Uterus (tissue), 3 donors: ENCODE measurements at regions not wholly inside any gene's neighbourhood (a gene's known extent, or its start where the extent isn't known, plus 50 kb on each side); places are given as distances from the start of the nearest gene placed in this dataset.

ENCODE experiments used
- DNase-seq, 2 donors: peaks; one replicate each; pipeline ENCODE4 v3.0.0-alpha.2; 2019 to 2020
- H3K27ac ChIP-seq, 2 donors: fragments of 200-600 bp; sonication (generic); 1 replicate in 1 of 2; 2 replicates in 1 of 2; pipeline ENCODE4 v1.5.1; 2016 to 2018
- H3K27me3 ChIP-seq, 2 donors: fragments of 200-600 bp; sonication (generic); one replicate each; pipeline ENCODE4 v1.5.1; 2018 to 2019; ENCODE audit warnings: control low read depth in 1 of 2
- H3K36me3 ChIP-seq, 2 donors: fragments of 200-600 bp; sonication (generic); one replicate each; pipeline ENCODE4 v1.5.1; 2019; ENCODE audit warnings: control low read depth in 1 of 2
- H3K4me1 ChIP-seq, 2 donors: fragments of 200-600 bp; sonication (generic); one replicate each; pipeline ENCODE4 v1.5.1; 2018 to 2019; ENCODE audit warnings: control low read depth in 1 of 2
- H3K4me3 ChIP-seq, 2 donors: fragments of 200-600 bp; sonication (generic); 1 replicate in 1 of 2; 2 replicates in 1 of 2; pipeline ENCODE4 v1.5.1; 2018 to 2019; ENCODE audit warnings: mild to moderate bottlenecking in 1 of 2
- H3K9me3 ChIP-seq, 2 donors: fragments of 200-600 bp; sonication (generic); one replicate each; pipeline ENCODE4 v1.5.1; 2019; ENCODE audit warnings: control low read depth in 1 of 2
- POLR2A ChIP-seq, 2 donors: fragments of 450-650 bp; IDR thresholded peaks; one replicate each; pipeline ENCODE4 v1.6.1; 2016; ENCODE audit warnings: antibody characterized with exemption in 2 of 2, mild to moderate bottlenecking in 1 of 2, moderate library complexity in 1 of 2
- intact Hi-C: fragments of 100-400 bp; cut with DNase I; formaldehyde crosslinking; loops from one replicate; pipeline ENCODE4 v1.15.1; 2023; ENCODE audit warnings: low total_unique reads
- TF ChIP-seq, protein P1 (sequence below), 4 experiments: fragments of 200-600 bp in 2 of 4; fragments of 450-650 bp in 2 of 4; sonication (generic) in 2 of 4; IDR thresholded peaks; one replicate each; pipeline ENCODE4 v1.5.1; 2016 to 2019; ENCODE audit warnings: antibody characterized with exemption in 4 of 4, mild to moderate bottlenecking in 2 of 4, moderate library complexity in 1 of 4
- donor health status: DM: yes; HTN: yes; CAD: no.

DNA sequence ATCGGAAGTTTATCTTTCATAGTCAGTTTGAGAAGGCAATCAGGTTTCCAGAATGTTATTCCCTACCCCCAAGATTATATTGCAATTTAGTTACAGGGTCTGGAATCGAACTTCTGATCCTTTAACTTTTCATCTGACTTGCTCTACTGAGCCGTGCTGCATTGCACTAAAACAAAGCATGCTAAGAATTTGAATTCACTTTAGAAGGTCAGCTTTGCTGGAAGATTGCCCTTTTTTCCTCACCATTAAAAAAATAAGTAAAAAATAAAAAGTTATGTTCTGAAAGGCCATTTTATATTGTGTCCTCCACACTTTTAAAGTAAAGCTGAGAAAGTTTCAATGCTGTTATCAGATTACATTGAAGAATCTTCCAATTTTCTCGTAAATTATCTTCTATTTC, 388.8 kb upstream of the PHF14 start:
- Histone ChIP-seq H3K4me1 (no peaks in the 10 kb centered on the region), H3K27me3 (no peaks in the 10 kb centered on the region), H3K36me3 (no peaks in the 10 kb centered on the region), H3K4me3 (no peak overlapping the region), H3K9me3 (no peaks in the 10 kb centered on the region), H3K27ac (no peak overlapping the region)
- intact Hi-C loops, result no loop called here
- DNase-seq, result no peak
- TF ChIP-seq, protein P1, sequence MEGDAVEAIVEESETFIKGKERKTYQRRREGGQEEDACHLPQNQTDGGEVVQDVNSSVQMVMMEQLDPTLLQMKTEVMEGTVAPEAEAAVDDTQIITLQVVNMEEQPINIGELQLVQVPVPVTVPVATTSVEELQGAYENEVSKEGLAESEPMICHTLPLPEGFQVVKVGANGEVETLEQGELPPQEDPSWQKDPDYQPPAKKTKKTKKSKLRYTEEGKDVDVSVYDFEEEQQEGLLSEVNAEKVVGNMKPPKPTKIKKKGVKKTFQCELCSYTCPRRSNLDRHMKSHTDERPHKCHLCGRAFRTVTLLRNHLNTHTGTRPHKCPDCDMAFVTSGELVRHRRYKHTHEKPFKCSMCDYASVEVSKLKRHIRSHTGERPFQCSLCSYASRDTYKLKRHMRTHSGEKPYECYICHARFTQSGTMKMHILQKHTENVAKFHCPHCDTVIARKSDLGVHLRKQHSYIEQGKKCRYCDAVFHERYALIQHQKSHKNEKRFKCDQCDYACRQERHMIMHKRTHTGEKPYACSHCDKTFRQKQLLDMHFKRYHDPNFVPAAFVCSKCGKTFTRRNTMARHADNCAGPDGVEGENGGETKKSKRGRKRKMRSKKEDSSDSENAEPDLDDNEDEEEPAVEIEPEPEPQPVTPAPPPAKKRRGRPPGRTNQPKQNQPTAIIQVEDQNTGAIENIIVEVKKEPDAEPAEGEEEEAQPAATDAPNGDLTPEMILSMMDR (IDR thresholded peaks at IDR 0.05), result no peak
- TF ChIP-seq POLR2A (IDR thresholded peaks at IDR 0.05), result no peak

DNA sequence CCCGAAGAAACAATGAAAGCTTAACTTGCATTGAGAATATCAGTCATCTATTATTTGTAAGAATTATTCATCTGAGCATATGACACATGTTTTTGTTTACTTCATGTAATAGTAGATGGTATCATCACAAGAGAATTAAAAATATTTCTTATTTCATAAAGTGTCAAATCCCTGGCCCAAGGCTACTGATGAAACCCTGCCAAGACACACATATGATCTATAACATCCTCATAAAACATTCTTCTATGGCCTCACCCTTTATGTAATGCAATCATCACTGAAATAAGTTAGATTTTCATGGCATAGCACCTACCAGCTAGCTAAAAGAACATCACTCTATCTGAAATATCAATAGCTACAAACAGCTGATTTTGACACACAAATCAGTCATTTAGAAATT, 385.6 kb upstream of the PHF14 start:
- H3K9me3 ChIP-seq, result no peaks in the 10 kb centered on the region
- no peak for DNase-seq
- no peaks in the 10 kb centered on the region for H3K27me3 ChIP-seq
- intact Hi-C loops, result no loop called here
- no peaks in the 10 kb centered on the region for H3K4me1 ChIP-seq
- no peaks in the 10 kb centered on the region for H3K36me3 ChIP-seq
- TF ChIP-seq, protein P1 (IDR thresholded peaks at IDR 0.05), result no peak
- no peak for TF ChIP-seq POLR2A (IDR thresholded peaks at IDR 0.05)
- no peak overlapping the region for H3K4me3 ChIP-seq
- no peak overlapping the region for H3K27ac ChIP-seq

- Histone ChIP-seq H3K9me3 (no peaks in the 10 kb centered on the region), H3K27me3 (no peaks in the 10 kb centered on the region), H3K36me3 (no peaks in the 10 kb centered on the region), H3K4me3 (no peak overlapping the region), H3K27ac (no peak overlapping the region), H3K4me1 (no peaks in the 10 kb centered on the region)
- intact Hi-C loops, result no loop called here
- DNase-seq, result no peak
- TF ChIP-seq, protein P1 (IDR thresholded peaks at IDR 0.05), result no peak
- TF ChIP-seq POLR2A (IDR thresholded peaks at IDR 0.05), result no peak
Observed at GRCh38 chr7:10592604-10593003, 381.1 kb upstream of the PHF14 start.

DNA sequence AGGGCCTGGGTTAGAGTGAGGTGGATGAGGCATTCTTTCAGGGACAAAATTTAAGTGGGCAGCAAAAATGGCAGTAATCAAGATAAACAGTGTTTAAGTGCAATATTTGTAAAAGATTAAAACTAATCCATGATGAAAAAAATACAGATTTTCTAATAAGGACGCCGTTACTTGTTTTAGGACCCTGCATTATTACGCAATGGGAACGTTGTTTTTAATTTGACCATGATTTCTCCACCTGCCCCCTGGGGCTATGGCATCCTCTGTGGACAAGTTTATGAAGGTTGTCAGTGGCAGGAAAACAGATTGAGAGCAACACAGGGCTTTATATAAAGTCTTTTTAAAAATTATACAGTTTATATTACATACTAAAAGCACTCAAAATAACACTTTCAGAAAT, 380.6 kb upstream of the PHF14 start:
- Histone ChIP-seq H3K27me3 (no peaks in the 10 kb centered on the region), H3K4me1 (no peaks in the 10 kb centered on the region), H3K9me3 (no peaks in the 10 kb centered on the region), H3K36me3 (no peaks in the 10 kb centered on the region), H3K27ac (no peak overlapping the region), H3K4me3 (no peak overlapping the region)
- intact Hi-C loops, result no loop called here
- no peak for TF ChIP-seq POLR2A (IDR thresholded peaks at IDR 0.05)
- TF ChIP-seq, protein P1 (IDR thresholded peaks at IDR 0.05), result no peak
- DNase-seq, result no peak

- Histone ChIP-seq H3K4me3 (no peak overlapping the region), H3K27ac (no peak overlapping the region), H3K36me3 (no peaks in the 10 kb centered on the region), H3K4me1 (no peaks in the 10 kb centered on the region), H3K9me3 (no peaks in the 10 kb centered on the region), H3K27me3 (no peaks in the 10 kb centered on the region)
- no peak for TF ChIP-seq POLR2A (IDR thresholded peaks at IDR 0.05)
- TF ChIP-seq, protein P1 (IDR thresholded peaks at IDR 0.05), result no peak
- intact Hi-C loops, result no loop called here
- DNase-seq, result no peak
Observed at GRCh38 chr7:10596827-10597226, 376.8 kb upstream of the PHF14 start.
